ENCODE measurements at regions not wholly inside any gene's neighbourhood (a gene's known extent, or its start where the extent isn't known, plus 50 kb on each side); places are given as distances from the start of the nearest gene placed in this dataset.
"Not testable (repeated sequence)": the region's sequence is repeated elsewhere in the genome, so short reads cannot be mapped to it uniquely, and the experiment has no call there.

DNA sequence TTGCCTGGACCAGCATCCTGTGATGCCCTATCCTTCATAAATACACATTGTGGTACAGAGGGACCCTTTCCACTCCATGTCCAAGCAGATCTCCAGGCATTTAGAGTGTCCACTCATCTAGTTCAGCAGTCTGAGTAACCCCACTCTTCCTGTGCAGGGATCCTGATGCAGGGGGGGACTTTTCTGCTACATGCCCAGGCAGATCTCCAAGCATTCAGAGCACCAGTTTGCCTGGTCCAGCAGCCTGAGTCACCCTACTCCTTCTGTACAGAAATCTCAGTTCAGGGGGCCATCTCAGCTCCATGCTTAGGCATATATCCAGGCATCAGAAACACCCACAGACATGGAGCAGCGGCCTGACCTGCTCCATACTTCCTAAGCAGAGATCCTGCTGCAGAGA is 1089.8 kb downstream of the FAT4 start:
- DNase-seq (ENCODE audit: low read depth) = no peak
- no peak overlapping the region for H3K4me3 ChIP-seq (ENCODE audit: low read depth, low read length)

DNA sequence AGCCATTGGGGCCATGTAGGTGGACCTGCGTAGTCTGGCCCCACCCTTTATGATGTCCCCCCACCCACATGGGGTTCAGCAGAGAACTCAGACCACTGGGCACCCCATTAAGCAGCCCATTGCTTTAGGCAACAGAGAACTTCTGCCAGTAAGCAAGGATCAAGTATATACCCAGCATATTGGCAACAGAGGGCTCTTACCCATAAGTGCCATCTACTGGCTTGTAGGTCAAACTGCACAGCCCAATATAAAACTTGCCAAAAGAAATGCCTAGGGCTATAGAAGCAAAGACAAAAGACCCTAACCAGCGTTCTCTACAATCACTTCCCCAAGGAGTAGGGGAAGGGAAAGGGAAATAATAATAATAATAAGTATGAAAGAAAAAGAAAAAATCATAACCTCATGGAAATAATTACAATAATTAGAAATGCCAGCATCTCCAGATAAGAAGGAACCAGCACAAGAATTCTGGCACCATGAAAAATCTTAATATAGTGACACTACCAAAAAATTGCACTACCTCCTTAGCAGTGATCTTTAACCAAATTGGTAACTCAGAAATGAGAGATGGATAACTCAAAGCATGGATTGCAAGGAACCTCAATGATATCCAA is 1090.7 kb downstream of the FAT4 start:
- no peak overlapping the region for H3K4me3 ChIP-seq (ENCODE audit: low read depth, low read length)
- no peak for DNase-seq (ENCODE audit: low read depth)

DNA sequence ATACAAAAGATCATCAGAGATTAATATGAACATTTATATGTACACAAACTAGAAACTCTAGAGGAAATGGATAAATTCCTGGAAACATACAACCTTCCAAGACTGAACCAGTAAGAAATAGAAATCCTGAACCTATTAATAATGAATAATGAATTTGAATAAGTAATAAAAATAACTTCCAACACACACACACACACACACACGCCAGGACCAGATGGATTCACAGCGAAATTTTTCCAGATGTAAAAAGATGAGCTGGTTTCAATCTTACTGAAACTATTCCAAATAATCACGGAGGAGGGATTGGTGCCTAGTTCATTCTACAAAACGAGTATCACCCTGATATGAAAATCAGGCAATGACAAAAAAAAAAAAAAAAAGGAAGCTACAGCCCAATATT is 1095.0 kb downstream of the FAT4 start:
- H3K4me3 ChIP-seq (ENCODE audit: low read depth, low read length) = no peak overlapping the region
- no peak for DNase-seq (ENCODE audit: low read depth)

GRCh38 chr4:126411047-126411446 is 1096.3 kb downstream of the FAT4 start:
- no peak for DNase-seq (ENCODE audit: low read depth)
- H3K4me3 ChIP-seq (ENCODE audit: low read depth, low read length) = no peak overlapping the region

DNA sequence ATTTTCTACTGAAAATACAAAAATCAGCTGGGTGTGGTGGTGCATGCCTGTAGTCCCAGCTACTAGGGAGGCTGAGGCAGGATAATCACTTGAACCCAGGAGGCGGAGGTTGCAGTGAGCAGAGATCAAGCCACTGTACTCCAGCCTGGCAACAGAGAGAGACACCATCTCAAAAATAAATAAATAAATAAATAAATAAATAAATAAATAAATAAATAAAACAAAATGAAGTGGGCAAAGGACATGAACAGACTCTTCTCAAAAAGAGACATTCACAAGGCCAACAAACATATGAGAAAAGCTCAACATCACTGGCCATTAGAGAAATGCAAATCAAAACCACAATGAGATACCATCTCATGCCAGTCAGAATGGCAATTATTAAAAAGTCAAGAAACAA is 1097.6 kb downstream of the FAT4 start:
- not testable (repeated sequence) for H3K4me3 ChIP-seq (ENCODE audit: low read depth, low read length); DNase-seq (ENCODE audit: low read depth)

DNA sequence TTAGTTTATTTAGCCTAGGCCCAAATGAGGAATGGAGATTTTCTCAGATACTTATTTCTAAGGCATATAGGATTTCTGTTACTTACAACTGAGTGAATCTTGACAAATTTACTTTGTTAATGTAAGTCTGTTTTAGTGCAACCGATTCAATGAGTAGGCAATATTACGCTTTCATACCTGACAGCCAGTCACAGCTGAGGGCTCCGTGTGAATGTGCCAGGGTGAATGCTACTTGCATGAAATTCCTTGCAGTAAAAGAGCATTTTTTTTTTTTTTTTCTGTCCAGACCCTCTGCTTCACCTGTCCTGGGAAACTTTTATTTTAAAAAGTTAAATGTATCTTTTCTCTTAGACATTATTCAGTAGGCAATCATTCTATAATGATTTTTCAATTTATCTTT is 1100.0 kb downstream of the FAT4 start:
- H3K4me3 ChIP-seq (ENCODE audit: low read depth, low read length) = no peak overlapping the region
- DNase-seq (ENCODE audit: low read depth) = no peak

DNA sequence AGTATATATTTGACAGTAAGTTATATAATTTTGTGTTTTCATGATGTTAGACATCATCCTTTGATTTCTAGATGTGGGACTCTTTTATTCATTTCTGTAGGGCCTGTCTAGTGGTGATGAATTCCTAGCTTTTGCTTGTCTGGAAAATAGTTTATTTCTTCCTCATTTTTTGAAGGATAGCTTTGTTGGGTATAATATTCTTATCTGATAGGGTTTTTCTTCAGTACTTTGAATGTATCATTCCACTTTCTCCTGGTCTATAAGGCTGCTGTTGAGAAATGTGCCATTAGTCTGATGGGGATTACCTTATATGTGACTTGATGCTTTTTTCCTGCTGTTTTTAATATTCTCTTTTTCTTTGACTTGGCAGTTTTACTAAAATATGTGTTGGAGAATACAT is 1104.5 kb downstream of the FAT4 start:
- H3K4me3 ChIP-seq (ENCODE audit: low read depth, low read length) = no peak overlapping the region
- DNase-seq (ENCODE audit: low read depth) = no peak

GRCh38 chr4:126427853-126428252 is 1113.1 kb downstream of the FAT4 start:
- no peak for DNase-seq (ENCODE audit: low read depth)
- no peak overlapping the region for H3K4me3 ChIP-seq (ENCODE audit: low read depth, low read length)

GRCh38 chr4:126431049-126431448 is 1116.3 kb downstream of the FAT4 start:
- DNase-seq (ENCODE audit: low read depth) = no peak
- H3K4me3 ChIP-seq (ENCODE audit: low read depth, low read length) = no peak overlapping the region

DNA sequence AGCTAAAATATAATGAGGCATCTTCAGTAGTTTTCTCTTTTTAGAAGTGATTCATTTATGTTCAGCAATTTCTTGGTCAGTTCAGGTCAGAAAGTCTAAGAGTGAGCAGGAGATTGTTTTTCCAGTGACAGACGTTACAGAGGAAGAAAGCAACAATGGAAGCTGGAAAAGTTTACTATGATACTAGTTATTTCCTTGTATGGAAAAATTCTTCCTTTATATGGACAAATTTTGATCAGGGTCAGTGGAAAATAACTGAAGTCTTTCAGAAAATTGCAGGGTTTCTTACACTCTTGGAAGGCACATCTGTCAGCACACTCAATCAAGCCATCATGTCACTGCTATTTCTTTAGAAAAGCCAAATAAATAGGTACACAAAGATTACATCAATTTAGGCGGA is 1120.7 kb downstream of the FAT4 start:
- H3K4me3 ChIP-seq (ENCODE audit: low read depth, low read length) = no peak overlapping the region
- no peak for DNase-seq (ENCODE audit: low read depth)

DNA sequence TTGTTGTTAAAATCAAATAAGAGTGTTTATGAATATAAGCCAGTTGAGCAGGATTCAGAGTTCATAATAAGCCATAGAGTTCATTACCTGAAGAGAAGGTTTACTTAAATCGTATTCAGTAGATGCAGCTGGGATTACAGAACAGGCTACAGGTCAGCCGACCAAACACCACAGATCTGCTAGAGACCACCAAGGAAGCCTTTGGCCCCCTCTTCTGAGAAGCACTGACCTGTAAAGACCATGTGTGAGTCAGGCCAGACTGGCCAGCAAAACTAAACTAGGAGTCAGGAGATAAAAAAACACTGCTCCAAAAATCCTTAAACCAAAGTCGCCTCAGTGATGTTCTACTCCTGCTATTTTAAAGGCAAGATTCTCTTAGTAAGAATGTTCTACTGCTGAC is 1125.5 kb downstream of the FAT4 start:
- no peak overlapping the region for H3K4me3 ChIP-seq (ENCODE audit: low read depth, low read length)
- no peak for DNase-seq (ENCODE audit: low read depth)

DNA sequence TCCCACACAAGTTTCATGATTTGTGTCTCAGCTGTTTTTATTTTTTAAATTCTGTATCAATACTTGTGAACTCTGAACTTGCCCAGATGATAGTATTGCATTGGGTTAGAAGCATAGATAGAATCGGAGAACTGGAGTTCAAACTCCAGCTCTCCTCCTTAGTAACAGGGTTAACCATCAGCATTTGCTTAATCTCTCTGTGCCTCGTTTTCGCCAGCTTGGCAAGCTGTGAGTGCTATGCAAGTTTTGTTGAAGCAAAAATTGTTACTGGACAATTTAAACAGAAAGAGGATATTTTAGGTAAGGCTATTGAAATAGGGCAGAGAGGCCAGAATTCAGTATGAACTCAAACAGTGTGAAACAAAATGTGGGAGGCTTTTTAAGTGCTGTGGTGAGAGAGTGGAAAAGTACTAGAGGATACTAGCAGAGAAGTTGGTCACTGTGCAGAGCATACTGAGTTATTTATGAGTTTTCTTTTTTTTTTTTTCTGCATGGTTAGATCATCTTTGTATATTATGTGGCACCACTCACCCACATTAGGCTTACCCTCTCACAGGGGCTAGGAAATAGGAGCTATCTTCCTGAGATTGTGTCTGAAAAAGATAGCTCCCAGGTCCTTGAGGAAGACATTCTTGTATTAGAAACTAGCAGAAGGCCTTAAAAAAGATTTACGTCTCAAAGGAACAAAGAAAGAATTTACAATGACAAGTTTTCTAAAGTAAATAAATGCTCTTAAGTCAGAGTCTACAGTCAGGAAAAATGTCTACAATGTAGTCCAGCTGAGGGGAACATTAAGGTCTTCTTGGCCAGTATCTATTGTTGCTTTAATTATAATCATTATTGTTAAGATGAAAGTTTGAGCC is 1126.6 kb downstream of the FAT4 start:
- no peak overlapping the region for H3K4me3 ChIP-seq (ENCODE audit: low read depth, low read length)
- DNase-seq (ENCODE audit: low read depth) = no peak

DNA sequence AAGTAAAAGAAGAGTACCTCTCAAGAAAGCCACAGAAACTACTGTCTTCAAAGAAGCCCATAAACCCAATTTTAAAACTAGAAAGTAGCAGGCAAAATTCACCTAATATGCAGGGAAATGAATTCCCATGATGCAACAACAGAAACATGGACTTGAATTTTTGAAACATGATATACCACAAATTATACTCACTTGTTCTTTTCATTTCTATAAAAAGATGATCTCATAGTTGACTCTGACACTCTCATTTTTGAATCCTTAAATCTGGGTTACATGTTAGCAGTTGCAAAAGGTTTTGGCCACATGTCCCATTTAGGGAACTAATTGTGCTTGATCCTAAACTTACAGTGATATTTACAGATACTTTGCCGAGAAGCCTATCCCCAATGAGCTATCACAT is 1130.8 kb downstream of the FAT4 start:
- DNase-seq (ENCODE audit: low read depth) = no peak

DNA sequence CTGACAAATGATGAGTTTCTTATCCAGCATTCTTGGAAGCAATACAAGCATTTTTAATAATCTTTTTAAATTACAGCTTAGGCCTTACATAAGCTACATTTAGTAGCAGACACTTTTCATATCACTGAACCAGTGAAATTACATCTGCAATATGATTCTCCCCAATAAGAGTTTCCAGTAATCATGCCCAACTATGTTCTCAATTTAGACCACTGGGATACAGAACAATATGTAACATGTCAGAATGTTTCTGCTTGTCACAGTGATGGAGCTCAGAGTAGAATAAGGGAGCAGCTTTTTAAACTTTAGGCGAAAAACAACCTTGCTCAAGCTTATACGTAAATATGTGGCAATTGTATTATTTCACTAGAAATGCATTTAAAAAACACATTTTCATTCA is 1132.2 kb downstream of the FAT4 start:
- H3K4me3 ChIP-seq (ENCODE audit: low read depth, low read length) = no peak overlapping the region
- DNase-seq (ENCODE audit: low read depth) = no peak

More for the DNA sequence above, 1130.8 kb downstream of the FAT4 start:
- no peak overlapping the region for H3K4me3 ChIP-seq (ENCODE audit: low read depth, low read length)

DNA sequence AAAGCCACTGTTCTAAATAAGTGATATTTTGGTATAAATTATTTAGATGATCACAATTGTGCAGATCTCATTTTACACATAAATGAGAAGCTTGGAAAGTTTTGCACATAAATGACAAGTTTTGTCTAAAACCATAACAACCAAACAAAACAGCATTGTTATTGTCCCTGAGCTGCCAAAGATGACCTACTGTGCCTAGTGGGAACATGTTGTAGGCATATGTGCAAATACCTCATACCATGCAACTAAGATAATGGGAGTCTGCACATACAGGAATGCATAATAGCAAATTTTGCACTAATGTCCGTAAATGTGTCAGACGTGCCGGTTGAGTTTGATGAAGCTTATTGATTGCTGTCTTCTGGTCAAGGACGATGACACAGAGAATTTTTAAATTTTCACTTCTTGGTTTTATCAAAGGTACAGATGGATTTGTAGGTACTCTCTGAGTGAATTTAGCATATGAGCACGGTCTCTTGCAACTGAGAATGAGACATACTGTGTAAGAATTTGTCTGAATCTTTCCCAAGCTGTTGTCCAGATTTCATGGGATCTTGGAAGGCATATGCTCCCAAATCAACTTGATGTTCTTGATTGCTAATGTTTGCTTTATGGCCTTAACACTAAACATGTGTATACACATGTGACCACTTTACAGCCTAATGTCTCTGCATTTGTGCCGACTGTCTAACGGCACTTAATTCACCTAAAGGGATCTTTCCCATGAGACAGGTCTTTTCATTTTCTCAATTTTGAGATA is 1133.5 kb downstream of the FAT4 start:
- no peak overlapping the region for H3K4me3 ChIP-seq (ENCODE audit: low read depth, low read length)
- DNase-seq (ENCODE audit: low read depth) = no peak

GRCh38 chr4:126451237-126451873 is 1136.6 kb downstream of the FAT4 start:
- peak; percentile 49 for DNase-seq (ENCODE audit: low read depth)

DNA sequence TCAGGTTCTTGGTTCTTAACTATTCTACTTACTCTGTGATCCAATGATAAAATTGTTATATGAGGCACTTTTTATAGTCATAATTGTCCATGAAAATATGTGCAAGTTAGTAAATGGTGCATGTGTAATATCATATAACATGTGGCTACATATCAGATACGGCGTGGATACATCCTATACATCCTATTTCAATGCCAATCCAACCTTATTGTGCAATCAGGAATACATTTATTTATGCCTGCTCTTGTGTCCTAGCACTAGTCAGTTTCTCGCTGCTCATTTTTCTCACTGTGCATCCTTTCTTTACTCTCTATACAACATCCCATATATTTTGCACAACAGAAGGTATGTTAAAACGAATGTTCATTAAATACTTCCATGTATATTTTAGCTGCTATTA is 1141.1 kb downstream of the FAT4 start:
- no peak for DNase-seq (ENCODE audit: low read depth)
- H3K4me3 ChIP-seq (ENCODE audit: low read depth, low read length) = no peak overlapping the region

More at GRCh38 chr4:126451237-126451873, 1136.6 kb downstream of the FAT4 start:
- no peak overlapping the region for H3K4me3 ChIP-seq (ENCODE audit: low read depth, low read length)

GRCh38 chr4:126458993-126459392 is 1144.2 kb downstream of the FAT4 start:
- H3K4me3 ChIP-seq (ENCODE audit: low read depth, low read length) = no peak overlapping the region
- DNase-seq (ENCODE audit: low read depth) = no peak

- no peak for DNase-seq (ENCODE audit: low read depth)
Measured at GRCh38 chr4:126465341-126465740, 1150.6 kb downstream of the FAT4 start.

DNA sequence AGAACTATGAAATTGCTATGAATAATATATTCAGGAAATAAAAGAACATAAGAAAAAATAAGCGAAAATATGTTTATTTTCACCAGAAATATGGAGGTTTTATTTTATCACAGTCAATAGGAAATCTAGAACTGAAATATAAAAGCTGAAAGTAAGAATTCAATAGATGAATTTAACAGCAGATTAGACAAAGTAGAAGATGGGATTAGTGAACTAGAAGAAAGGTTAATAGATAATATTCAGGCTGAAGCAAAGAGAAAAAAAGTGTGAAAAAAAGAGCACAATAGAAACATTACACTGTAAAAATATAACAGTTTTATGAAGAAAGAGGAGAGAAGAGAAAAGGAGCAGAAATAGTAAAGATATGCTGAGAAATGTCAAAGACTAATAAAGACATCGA is 1152.1 kb downstream of the FAT4 start:
- no peak for DNase-seq (ENCODE audit: low read depth)

More at GRCh38 chr4:126465341-126465740, 1150.6 kb downstream of the FAT4 start:
- H3K4me3 ChIP-seq (ENCODE audit: low read depth, low read length) = no peak overlapping the region

More for the DNA sequence above, 1152.1 kb downstream of the FAT4 start:
- H3K4me3 ChIP-seq (ENCODE audit: low read depth, low read length) = no peak overlapping the region
